ENCODE measurements at regions not wholly inside any gene's neighbourhood (a gene's known extent, or its start where the extent isn't known, plus 50 kb on each side); places are given as distances from the start of the nearest gene placed in this dataset.
"Not testable (repeated sequence)": the region's sequence is repeated elsewhere in the genome, so short reads cannot be mapped to it uniquely, and the experiment has no call there.

DNA sequence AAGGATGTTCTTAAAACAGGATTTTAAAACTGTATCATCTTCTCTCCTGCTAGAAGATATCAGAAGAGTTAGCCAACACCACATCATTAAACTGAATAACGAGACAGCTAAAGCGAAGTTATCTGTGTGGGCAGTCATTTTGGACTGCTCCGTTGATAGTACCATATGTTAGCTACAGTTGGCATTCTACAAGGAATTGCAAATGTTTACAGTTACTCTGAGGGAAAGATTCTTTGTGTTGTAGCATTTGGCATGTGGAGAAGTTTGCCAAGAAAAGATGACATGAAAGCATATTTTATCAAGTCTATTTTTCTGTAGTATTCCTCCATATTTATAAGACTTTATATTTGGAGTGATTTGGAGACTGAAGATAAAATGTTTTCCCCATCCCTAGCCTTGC, 464.4 kb upstream of the POM121L12 start:
- no peak for DNase-seq

- DNase-seq, result no peak
Observed at GRCh38 chr7:52569151-52569550, 466.3 kb upstream of the POM121L12 start.

GRCh38 chr7:52565974-52566373, 469.5 kb upstream of the POM121L12 start:
- DNase-seq, result no peak

DNA sequence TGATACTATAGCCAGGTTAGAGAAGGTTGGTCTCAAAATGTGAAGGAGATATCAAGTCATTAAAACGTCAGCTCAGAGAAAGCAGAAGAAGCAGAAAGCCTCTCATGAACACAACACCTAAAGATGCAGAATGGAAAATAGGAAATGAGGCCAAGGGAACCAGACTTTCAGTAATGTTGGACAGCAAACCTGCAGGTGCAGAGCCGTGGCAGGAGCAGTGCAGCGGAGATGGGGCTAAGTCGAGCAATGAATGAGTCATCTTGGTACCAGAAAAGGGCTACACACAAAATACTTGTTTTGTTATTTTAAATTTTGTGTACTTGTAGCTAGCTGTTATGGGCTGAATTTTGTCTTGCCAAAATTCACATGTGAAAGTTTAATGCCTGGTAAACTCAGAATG, 479.6 kb upstream of the POM121L12 start:
- DNase-seq, result no peak

DNA sequence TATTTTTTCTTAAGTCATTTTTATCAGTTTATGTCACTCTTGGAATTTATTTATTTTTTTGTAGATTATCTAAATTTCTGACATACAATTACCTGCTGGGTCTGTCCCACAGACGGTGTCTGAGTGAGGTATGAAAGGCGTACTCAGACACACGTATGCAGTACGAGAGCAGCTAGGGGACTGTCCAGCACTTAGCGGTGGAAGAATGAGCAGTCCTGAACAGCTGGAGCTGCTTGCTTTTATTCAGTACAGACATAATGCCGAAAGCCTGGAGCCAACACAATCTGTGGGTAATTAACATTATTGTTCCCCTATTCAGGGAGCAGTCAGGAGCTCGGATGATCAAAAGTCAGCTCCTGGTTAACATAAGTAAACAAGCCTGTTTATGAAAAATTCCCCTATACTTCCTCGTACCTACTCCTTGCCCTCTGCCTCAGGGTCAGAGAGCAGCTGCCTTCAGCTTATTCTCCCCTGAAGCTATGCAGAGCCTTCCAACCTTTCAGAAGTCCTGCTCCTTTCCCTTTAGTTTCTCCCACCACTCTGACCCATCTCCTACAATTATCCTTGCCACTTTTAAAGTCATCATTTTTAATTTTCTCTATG, 488.0 kb upstream of the POM121L12 start:
- no peak for DNase-seq

GRCh38 chr7:52541198-52541765, 494.2 kb upstream of the POM121L12 start:
- not testable (repeated sequence) for DNase-seq

DNA sequence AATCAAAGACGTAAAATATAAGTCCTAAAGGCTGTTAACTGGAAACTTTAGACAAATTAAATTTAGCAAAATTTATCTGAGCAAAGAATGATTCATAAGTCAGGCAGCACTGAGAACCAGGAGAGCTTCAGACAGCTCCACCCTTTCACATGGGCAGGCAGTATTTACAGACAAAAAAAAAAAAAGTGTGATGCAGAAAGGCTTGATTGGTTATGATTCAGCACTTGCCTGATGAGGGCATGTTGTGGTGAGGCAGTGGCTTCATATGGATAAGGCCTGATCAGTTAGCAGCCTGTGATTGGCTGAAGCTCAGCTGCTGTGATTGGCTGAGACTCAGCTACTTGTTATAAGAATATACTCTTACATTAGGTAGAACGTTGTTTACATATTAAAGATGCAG, 495.4 kb upstream of the POM121L12 start:
- peak; percentile 2 for DNase-seq

GRCh38 chr7:52539414-52539813, 496.0 kb upstream of the POM121L12 start:
- DNase-seq, result no peak

GRCh38 chr7:52537051-52537450, 498.4 kb upstream of the POM121L12 start:
- no peak for DNase-seq

- no peak for DNase-seq
Observed at GRCh38 chr7:52525772-52526341, 509.6 kb upstream of the POM121L12 start.

DNA sequence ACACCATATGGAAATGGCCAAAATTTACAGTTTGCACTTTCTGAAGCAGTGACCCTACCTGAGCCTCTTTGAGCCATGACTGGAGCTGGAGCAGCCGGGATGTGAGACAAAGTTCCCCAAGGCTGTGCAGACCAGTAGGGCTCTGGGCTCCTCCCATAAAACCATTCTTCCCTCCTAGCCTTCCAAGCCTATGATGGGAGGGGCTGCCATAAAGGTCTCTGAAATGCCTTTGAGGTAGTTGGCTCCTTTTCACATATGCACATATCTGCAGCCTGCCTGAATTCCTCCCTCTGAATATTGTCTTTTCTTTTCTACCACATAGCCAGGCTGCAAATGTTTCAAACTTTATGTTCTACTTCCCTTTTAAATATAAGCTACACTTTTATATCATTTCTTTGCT, 516.6 kb upstream of the POM121L12 start:
- DNase-seq, result no peak

GRCh38 chr7:52512656-52513055, 522.8 kb upstream of the POM121L12 start:
- no peak for DNase-seq

- no peak for DNase-seq
Observed at GRCh38 chr7:52507546-52508255, 527.7 kb upstream of the POM121L12 start.

DNA sequence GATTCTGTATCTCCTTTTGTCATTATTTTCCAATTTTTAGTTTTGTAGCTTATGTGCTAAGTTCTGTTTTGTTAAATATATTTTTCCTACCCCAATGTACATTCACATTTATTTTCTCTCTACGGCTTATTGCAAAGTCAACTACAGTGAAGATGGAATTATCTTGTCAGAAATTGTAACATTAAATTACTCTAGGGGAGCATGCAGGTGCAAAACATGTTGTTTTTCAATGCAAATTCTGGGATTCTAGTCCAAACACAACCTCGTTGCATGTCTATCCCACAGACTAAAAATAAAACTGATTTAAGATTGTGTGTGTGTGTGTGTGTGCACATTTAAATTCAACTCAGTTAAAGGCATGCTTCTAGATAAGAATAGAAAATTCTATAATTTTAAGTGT, 529.1 kb upstream of the POM121L12 start:
- DNase-seq, result no peak

DNA sequence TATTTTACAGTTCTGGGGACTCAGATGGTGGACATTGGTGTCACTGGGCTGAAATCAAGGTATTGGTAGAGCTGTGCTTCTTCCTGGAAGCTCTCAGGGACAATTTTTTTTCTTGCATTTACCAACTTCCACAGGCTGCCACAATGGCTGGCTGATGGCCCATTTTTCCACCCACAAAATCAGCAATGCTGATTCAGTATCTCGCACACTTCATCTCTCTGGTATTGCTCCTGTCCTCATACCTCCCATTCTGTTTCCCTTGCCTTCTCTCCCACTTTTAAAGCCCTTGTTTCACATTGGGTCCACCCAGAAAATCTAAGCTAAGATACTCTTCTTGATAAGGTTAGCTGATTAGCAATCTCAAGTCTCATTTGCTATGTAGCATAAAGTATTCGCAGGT, 530.9 kb upstream of the POM121L12 start:
- DNase-seq, result no peak

GRCh38 chr7:52502281-52502680, 533.2 kb upstream of the POM121L12 start:
- DNase-seq, result no peak

DNA sequence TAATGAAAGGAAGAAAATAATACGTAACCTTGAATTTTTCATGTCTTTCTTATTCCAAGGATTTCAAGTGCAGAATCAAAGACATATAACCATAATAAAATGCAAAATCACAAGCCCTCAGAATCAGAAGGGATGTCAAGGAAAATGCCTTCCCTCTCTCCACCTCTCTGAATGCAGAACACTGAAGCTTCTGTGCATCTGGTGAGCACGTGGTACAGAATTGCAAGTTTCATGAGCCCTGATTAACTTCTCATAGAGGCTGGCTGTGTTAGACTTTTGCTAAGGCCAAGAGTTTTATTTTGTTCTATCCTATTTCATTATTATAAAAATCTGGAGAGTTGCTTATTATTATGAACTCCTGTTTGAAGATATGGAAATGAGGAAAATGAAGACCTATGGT, 533.7 kb upstream of the POM121L12 start:
- no peak for DNase-seq

DNA sequence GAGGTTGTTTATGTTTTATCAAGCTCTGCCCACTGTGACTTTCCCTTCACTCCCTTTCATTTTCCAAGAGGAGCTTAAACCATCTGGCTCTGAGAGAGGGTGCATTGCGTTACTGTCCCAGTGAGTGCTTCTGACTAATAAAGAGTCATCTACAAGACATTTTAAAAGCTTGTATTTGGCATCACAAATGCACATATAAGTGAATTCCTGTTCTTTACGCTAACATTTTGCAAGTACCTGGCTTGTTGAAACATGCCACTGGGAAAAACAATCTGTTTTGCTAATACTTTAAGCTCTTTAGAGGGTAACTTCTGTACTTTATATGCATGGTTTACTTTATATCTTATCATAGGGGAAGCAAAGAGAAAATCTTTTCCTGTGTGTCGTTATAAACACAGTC, 534.6 kb upstream of the POM121L12 start:
- DNase-seq, result no peak

GRCh38 chr7:52498366-52498765, 537.1 kb upstream of the POM121L12 start:
- DNase-seq, result no peak

DNA sequence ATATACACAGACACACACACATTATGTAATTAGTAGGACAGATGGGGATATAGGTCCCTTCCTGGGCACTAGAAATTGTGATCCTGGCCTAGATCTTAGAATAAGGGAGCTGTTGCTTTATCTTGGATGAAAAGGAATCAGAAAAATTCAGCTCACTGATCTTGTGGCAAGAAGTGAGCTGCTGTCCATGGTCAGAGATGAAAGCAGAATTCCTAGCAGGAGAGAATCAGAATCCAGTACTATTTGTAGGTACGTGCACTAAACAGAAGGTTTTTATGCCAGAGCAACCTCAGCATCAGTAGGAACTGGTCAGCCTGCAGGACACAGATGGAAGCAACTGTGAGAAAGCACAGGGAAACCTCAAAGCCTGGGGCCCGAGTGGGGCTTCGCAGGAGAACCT, 549.2 kb upstream of the POM121L12 start:
- DNase-seq, result no peak

DNA sequence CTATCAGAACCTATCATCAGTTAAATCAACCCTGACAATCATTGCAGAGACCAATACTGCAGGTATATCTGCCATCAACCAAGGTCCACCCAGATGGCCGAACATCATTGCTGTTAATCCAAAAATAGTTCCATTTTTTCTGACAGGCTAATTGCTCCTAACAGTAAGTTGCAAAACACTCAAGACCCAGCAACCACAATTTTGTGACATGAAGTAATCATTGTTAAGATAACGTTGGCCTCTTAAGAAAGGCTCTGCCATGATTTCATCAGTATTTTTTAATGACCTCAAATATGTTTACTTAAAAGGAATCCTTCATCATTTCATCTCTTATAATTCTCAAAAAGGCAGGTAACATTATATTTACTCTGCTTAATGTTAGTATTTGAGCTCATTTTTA, 553.4 kb upstream of the POM121L12 start:
- no peak for DNase-seq

- DNase-seq, result no peak
Observed at GRCh38 chr7:52481571-52481970, 553.9 kb upstream of the POM121L12 start.

DNA sequence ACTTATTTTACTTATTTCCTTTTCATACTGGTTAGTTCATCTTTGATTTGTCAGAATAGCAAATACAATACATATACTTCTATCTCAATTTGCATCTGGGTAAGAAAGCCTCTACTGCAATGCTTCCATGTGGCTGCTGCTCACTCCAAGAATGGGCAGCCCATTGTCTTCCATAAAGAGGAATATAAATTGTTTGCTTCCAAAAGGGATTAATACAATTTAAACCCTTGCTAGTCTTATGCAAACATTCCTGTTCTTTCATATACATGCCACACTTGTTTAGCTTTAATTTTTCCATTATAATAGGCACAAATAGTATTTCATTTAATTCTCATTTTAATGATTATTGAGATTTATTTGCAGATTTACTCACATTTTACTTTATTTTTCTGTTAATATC, 555.4 kb upstream of the POM121L12 start:
- DNase-seq, result no peak

DNA sequence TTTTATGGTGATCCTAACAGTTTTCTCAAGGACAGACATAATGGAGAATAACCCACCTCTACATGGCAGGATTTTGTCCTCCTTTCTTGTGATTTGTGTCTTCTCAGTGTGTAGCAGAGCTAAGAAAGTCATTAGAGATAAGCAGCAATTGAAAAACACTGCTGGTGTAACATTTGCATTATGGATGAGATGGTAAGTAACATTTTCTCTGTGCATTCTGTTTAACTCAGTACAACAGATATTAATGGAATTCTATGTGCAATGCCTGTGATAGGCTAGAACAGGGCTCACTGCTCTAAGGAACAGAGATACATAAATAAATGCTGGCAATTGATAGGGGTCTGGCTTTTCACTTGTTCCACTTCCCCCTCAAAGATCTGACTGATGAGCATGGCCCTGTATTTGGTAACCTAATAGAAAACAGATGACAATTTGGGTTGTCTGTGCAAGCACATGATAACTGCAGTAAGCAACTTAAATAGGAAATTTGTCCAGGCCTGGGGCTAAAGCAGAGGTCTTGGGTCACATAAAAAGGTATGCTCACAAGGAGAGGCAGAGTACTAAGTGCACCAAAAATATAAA, 560.3 kb upstream of the POM121L12 start:
- DNase-seq, result no peak

Data from fibroblast of skin of scalp (primary cell).